ENCODE measurements at regions not wholly inside any gene's neighbourhood (a gene's known extent, or its start where the extent isn't known, plus 50 kb on each side); places are given as distances from the start of the nearest gene placed in this dataset.
A peak's percentile ranks its signal among the peaks of the same experiment; 100 is the strongest.

GRCh38 chr9:90307167-90307833, 335.3 kb downstream of the DIRAS2 start:
- DNase-seq (ENCODE audit: low spot score): peak; percentile 81

DNA sequence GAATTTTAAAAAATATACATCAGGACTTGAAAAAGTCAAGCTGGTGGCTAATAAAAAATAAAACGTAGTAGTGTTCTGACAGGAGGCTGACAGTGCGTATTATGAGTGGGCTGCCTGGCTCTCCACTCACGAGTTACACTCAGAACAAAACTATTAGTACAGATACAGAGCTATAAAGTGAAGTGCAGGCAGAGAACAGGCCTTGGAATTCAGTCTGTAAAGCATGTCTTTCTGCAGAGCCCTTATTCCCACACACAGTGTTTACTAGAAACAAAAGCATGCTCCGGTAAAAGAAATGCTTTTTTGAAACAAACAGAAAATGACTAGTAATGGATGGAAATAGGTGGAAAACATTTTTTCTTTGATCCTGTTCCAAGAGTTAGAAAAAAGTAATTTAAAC, 334.7 kb downstream of the DIRAS2 start:
- no peak for DNase-seq (ENCODE audit: low spot score)

DNA sequence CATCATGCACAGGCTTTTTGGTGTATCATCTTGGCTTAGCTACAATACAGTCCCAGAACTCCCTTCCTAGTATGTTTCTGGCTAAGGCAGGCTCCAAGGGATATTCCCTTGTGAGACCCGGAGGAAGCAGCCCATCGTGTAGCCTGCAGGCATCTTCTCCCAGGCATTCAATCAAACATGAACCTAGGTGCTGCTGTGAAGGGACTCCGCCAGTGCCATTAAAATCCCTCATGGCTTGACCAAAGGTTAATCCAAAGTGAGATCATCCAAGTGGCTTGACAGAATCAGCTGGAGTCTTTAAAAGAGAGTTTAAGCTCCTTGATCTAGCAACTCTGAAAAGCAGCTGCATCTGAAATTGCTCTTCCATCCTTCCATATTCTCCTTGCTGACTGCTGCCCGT, 333.9 kb downstream of the DIRAS2 start:
- no peak for DNase-seq (ENCODE audit: low spot score)

DNA sequence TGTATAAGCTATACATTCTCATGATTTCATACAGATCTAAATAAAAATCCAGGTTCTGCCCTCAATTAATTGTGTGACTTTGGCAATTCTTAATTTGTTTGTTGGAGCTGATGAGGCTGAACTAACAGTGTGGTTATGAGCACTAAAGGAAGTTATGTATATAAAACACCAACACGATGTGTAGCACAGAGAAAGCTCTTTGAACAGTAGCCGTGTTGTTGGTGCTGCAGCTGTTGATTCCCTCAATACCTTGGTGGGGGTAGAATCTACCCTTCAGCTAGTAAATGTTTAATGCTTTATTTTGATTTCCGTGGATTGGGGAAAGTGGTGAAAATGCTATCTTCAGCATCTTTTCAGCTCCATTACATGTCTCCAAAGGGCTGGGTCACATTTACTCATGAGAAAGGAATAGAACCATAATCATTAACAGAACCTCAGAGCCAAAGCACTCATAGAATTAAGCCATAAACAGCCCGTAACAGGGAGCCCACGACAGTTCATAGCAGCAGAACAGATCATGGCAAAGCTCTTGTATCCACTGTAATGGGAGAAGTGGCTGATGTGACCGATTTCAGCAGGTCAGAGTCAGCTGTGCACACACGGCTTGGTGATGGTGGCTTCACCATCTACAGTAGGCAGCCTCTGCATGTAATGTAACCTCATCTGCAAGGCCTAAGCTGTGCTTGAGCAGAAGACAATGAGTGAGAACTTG, 332.7 kb downstream of the DIRAS2 start:
- DNase-seq (ENCODE audit: low spot score): no peak

GRCh38 chr9:90310521-90310876, 332.1 kb downstream of the DIRAS2 start:
- DNase-seq (ENCODE audit: low spot score): no peak

DNA sequence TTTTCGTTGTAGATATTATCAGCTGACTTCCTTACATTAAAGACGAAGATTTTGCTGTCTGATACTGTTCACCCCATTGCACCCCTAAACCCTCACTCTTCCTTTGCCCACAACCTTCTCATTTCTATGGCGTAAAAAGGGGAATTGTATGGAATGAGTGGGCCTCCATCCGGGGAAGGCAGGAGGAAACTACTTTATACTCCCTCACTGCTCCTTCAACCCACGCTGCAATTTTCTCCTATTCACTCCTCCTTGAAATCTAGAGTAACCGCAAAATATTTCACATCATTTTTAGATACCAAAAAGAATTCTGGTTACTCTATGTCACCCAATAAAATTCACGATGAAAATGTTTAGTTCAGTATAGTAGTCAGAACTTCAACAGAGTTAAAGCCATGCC, 330.8 kb downstream of the DIRAS2 start:
- DNase-seq (ENCODE audit: low spot score): no peak

DNA sequence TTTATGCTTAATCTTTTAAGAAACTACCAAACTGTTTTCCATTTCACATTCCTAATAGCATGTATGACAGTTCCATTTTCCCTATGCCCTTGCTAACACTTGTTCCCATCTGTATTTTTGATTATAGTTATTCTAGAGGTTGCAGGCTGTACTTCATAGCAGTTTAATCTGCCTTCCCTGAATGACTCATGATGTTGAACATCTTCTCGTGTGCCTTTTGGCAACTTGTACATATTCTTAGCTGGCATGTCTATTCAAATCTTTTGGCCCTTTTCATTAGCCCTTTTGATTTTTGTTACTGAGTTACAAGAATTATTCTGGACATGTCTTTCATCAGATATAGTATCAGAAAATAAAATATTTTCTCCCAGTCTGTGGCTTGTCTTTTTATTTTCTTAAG, 320.3 kb downstream of the DIRAS2 start:
- no peak for DNase-seq (ENCODE audit: low spot score)

- DNase-seq (ENCODE audit: low spot score): no peak
Observed at GRCh38 chr9:90325913-90326653, 316.5 kb downstream of the DIRAS2 start.

DNA sequence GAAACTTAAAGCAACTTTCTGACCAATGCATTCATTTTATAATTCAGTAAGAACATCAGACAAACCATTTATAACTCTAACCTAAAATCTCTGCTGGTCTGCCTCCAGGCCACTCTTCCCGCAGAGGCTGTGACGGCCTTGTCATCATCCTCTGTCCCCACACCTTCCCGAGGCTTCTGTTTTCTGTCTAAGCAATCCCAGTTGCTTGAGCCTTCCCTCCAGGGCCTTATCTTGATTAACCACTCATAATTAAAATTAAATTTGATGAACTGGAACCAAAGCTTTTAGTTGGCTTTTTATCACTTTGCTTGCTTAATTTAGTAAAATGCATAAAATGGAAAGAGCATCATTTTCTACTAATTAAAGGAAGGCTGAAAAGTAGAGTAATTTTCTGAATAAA, 312.4 kb downstream of the DIRAS2 start:
- no peak for DNase-seq (ENCODE audit: low spot score)

DNA sequence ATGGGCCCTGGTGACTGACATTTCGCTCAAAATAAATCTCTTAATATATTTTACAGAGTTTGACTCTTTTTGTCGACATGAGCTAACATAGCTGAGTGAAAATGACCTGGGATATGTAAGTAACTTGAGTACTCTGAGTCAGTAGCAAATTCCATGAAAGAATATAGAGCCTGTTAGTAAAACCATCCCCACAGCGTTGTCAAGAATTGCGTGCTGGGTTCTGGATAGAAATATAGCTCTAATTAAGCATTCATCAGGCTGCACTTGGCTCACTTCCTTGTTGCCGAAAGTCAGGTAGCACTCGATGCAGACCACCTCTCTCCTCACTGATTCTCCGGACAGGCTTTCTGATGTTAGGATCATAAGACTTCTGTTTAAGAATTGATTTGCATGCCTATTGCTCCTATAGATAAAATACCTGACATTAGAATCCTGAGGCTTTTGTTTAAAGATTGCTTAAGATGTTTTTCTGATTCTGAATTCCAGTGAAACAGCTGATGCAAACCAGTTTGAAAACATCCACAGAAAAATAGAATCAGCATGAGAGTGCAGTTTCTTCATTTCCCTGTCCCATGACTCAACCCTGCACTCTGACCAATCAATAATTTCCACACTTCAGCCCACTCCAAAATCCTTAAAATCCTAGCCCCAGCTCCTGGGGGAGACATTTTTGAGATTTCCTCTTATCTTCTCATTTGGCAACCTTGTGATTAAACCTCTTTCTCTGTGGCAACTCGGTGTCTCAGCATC, 310.6 kb downstream of the DIRAS2 start:
- DNase-seq (ENCODE audit: low spot score): no peak

DNA sequence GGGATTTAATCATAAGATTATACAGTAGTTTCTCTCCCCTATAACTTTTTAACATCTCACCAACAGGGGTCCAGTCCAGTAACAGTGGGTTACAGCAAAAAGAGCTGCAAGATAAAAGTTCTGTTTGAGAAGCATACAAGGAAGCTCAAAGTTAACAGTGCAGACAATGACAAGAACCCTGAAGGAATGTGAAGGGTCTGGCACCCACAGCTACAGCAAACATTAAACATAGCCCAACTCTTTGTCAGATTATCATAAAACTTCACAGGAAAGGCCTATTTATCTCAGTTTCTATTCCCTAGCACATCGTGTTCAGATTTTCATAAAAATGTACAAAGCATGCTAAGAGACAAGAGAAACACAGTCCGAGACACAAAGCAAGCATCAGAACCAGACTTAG, 309.4 kb downstream of the DIRAS2 start:
- DNase-seq (ENCODE audit: low spot score): no peak

DNA sequence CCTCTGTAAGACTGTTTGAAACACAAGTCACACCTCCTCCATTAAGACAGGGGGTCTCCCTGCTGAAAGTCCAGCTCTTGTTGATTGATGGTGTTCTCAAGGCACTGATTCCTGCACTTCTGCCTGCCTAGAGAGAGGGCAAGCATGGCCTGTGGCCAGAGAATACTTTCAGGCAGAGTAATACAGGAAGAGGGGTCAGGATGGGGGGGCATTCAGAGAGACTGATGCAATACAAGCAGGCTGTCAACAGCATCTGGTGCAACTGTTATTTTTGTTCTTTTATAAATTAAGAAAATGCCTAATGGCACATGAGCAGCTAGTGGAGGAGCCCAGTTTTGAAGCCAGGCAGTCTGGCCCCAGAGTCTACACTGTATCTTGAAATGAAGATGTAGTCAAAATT, 302.2 kb downstream of the DIRAS2 start:
- DNase-seq (ENCODE audit: low spot score): no peak

- no peak for DNase-seq (ENCODE audit: low spot score)
Observed at GRCh38 chr9:90342607-90343006, 300.0 kb downstream of the DIRAS2 start.

DNA sequence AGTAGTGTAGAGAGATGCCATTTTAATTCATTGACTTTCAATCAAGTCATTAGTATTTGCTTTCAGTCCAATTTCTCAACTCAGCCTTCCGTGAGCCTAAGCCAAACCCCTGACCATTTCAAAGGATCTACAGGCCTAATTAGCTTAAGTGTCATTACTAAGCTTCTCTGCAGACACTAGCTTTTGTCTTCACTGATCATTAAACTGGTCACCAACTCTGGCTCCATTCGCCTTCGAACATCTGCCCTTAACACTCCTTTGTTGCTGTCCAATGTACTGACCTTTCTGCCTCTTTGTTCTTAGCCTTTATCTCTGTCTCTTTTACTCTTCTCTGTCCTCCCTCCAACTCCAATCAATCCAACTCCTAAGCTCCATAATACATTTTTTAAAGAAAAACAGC, 299.3 kb downstream of the DIRAS2 start:
- DNase-seq (ENCODE audit: low spot score): no peak

- no peak for DNase-seq (ENCODE audit: low spot score)
Observed at GRCh38 chr9:90343991-90344390, 298.6 kb downstream of the DIRAS2 start.

DNA sequence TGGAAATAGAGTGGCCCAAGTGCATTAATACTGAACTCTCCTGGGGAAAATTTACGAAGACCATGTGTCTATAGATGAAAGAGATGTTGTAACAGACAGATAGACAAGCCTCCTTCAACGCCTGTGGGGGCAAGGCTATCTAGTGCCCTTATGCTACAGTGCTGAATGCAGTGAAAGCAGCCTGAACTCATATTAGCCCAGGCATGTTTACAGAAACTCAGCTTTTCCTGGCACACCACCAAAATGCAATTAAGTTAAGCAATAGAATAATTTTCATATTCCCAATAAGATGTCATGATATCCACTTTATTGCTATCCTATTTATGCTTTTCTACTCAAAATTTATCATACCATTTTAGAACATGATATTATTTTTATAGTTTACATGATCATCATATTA, 277.0 kb downstream of the DIRAS2 start:
- DNase-seq (ENCODE audit: low spot score): no peak

DNA sequence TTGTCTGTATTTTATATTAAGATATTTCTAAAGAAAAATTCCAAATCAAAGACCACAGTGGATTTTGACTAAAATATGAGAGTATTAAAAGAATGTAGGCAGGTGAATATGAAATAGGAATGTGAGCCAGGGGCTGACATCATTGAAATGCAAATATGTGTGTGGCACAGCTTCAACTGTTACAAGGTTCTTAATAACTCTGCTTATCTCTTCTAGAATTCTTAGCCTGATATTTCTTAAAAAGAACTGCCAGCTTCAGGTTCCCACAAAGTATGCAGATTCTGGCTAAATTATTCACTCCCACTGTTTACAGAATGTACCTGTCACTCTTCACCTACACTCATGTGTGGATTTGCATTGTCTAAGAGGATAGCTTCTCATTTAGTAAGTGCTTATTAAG, 274.4 kb downstream of the DIRAS2 start:
- DNase-seq (ENCODE audit: low spot score): no peak

- no peak for DNase-seq (ENCODE audit: low spot score)
Observed at GRCh38 chr9:90368928-90369327, 273.7 kb downstream of the DIRAS2 start.

GRCh38 chr9:90379771-90380170, 262.9 kb downstream of the DIRAS2 start:
- no peak for DNase-seq (ENCODE audit: low spot score)

DNA sequence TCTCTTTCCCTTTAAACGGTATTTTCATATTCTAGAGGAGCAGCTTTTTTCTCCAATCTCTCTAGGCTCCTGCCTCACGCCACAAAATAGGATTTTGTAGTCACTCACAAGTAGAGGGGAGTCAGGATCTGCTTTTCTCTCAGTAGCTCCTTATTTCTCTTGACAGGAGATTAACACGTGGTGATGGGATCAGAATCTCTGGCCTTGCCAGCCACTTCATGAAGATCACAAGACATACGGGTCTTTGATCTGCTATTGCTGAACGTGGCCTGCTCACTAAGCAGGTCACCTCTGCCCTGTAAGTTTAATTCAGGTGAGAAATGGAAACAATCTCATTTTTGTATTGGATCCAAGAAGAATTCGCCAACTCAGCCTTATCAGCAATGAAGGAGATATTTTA, 257.5 kb downstream of the DIRAS2 start:
- no peak for DNase-seq (ENCODE audit: low spot score)

DNA sequence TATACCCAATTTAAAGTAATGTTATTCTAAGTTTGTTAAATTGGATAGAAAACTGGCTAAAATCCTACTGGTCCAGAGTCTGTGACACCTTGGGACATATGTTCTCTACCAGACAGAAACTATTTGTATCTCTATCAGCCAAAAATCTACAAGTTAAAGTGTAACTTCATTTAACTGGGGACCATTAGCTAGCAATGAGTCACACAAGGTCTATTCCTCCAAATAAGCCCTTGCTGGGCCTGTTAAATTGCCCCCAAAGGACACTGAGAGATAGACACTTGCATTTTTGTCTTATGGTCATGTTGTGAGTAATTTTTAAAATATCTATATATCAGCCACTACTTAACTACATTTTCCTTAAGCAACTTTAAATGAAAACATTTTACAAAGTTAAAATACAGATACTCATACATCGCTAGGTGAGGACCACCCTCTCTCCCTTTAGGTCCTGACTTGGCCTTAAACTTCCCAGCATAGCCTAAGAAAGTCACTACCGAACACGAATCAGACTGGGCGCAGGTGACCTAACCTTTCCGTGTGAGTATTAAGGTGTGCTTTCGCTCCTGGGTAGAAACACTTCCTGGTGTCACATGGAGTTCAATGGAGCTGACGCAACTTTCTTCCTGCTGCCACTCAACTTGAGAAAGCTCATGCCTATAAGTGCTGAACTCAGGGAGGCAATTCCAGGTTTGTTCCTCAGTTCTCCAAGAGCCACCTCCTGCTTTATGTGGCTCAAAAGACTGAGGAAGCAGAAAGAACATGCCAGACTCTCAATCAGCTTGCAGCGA, 249.1 kb downstream of the DIRAS2 start:
- DNase-seq (ENCODE audit: low spot score): no peak

- no peak for DNase-seq (ENCODE audit: low spot score)
Observed at GRCh38 chr9:90394871-90395270, 247.8 kb downstream of the DIRAS2 start.

All from left forelimb (tissue), 1 donor.